SIG-M5 (cell line): ENCODE measurements at regions not wholly inside any gene's neighbourhood (a gene's known extent, or its start where the extent isn't known, plus 50 kb on each side); places are given as distances from the start of the nearest gene placed in this dataset.
"Not testable (repeated sequence)": the region's sequence is repeated elsewhere in the genome, so short reads cannot be mapped to it uniquely, and the experiment has no call there.

ENCODE experiments used
- DNase-seq: peaks from one replicate; lab custom pipeline; 2025; lab: John Stamatoyannopoulos, UW

DNA sequence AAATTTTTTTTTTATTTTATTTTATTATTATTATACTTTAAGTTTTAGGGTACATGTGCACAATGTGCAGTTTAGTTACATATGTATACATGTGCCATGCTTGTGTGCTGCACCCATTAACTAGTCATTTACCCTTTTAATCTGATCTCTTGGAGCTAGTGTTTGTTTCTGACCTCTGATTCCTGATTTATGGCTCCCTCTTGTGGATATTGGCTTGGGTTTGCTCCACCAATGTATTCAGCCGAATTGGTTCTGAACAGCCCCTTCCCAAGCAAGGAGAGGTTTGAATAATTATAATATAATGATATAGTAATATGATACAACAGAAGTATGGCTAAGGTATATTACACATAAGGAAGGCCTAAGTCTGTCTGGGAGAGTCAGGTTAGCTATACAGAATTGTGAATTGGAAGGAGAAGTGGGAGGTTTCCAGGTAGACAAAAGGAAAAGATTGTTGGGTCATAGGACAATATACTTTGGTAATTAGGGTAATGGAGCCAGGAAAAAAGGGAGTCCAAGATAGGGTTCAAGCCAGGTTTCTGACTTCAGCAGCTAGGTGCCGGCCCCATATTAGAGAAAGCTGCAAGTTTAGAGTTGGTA is 53.1 kb upstream of the HMCN1 start:
- no peak for DNase-seq

DNA sequence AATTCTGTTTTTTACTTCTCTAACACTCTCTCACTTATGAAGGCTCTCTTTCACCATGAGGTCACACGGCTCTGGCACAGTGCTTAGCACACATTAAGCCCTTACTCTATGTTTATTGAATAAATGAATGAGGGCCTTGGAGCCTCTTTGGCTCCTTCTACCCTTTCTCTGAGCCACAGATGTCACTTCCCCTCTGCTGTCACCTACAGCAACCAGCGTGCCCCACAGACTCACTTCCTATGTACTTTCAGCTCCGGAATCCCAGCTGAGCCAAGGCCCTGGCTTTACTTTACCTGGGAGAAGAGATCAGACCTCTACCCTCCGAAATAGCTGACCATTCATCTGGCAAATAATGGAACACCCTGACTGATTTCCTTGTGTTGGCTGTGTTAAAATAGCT is 53.7 kb upstream of the HMCN1 start:
- DNase-seq: no peak

DNA sequence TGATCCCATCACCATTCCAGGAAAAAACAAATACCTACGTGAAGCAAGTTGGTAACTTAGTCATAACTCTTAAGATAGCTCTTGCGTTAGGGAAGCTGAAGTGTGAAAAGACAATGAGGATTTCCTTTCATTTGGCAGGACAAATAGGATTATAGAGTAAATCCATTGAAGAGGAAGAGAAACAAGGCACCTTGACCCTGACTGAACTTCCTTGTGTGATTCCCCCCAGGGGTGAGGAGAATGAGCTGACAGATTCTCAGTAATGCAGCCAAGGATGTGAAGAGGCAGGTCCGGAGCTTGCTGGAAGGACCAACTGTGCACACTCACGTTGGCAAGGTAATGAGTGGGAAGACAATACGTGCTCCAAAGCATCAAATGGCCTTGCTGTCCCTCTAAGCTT is 55.0 kb upstream of the HMCN1 start:
- no peak for DNase-seq

DNA sequence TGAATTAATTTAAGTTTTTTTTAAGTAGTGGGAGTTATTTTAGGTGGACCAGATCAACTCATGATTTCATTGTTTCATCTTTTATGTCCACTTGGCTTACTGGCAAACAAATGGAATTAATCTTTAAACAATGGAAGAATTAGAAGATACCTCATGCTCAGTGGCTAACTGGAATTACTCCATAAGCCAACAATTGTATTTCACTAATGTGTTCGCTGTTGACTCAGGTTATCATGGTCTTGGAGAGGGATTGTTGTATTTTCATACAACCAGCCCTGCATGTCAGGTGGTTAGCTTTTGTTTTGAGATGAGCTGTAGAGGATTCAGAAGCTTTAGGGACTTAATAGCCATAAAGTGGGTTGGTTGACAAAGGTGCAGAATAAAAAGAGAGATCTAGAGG is 57.2 kb upstream of the HMCN1 start:
- no peak for DNase-seq

DNA sequence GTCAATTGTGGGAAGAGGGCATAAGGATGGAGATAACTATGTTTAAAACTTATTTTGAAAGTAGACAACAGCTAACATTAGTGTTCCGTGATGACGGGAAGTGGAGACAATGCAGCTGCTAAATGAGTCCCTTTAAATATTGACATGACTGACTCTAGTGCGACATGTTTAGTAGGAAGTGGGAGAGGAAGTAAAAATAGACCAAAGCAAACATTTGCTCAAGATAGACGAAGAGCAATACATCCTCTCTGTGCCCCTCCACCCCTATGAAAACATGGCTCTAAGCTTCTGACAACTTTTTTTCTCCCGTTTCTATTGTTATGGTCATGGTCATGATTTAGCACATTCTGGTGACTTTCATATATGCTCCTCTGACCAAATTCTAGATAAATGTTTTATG is 60.0 kb upstream of the HMCN1 start:
- peak; percentile 50 for DNase-seq

DNA sequence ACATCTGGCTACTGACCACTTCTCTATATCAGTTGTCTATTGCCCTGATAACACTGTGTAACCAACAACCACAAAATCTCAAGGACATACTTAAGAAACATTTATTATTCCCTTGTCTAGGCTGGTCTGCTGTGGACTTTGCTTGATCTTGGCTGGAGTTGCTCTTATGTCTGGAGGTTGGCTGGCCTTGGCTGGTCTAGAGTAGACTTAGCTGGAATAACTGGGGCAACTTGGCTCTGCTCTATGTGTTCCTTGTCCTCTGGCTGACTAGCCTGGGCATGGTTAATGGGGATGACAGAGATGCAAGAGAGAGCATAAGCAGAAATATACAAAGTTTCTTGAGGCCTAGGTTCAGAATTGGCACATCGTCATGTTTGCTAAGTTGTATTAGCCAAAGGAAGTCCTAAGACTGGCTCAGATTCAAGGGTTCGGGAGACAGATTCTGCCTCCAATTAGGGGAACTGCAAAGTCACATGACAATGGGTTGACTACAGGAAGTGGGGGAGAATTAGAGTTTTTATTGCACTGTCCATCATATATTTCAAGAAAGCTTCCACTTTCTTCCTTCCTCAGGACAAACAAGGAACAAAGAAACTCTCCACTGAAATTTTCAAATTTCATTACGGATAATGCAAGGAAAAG is 61.4 kb upstream of the HMCN1 start:
- no peak for DNase-seq

DNA sequence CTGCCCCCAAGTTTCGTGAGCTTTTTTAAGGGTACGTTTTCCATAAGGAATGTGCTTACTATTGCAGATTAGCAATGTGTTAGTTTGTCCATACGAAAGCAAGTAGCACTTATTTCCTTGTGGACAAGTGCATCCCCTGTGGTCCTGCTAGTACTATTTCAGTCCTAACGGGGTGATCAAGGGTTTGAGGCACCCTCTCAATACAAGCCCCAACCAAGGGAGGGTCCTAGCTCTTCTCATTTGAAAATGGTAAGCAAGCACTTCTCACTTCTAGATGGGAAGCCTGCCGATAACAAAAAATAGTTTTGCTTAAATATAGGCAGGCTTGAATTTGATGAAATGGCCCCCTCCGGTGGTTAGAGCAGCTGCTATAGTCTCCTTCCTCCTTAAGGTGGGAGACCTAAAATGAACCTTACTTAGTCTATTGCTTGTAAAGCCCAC is 64.0 kb upstream of the HMCN1 start:
- no peak for DNase-seq

DNA sequence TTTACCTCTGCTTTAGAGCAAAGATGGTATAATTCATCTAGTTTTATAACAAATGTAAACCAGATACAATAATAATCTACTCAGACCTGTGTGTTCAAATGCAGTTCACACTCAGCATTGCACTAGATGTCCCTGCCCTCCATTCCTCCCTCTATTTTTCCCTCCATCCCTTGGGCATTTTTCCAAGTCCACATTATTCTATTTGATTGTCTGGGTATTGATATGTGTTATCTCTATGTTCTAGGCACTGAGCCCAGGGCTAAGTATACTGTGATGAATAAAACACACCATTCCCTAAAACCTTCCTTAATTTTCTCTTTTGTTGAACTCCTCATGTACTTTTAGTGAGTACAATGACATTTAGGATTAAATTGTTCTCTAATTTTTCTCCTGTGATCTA is 66.2 kb upstream of the HMCN1 start:
- DNase-seq: no peak

DNA sequence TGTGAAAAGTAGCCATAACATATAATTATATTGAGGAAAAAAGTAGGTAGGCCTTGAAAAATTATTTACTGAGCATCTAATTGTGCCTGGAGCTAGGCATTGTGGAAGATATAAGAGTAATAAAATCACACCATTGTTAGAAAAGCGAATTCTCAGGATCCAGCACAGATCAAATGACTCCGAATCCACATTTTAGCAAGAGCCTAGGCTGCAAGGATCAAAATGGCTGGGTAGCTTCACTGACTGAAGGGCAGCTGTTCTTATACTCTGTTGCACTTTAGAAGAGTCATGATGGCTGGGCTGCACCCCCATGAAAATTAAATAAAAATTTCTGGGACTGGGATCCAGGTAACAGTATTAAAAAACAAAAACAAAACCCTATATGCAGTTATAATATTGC is 67.6 kb upstream of the HMCN1 start:
- no peak for DNase-seq

DNA sequence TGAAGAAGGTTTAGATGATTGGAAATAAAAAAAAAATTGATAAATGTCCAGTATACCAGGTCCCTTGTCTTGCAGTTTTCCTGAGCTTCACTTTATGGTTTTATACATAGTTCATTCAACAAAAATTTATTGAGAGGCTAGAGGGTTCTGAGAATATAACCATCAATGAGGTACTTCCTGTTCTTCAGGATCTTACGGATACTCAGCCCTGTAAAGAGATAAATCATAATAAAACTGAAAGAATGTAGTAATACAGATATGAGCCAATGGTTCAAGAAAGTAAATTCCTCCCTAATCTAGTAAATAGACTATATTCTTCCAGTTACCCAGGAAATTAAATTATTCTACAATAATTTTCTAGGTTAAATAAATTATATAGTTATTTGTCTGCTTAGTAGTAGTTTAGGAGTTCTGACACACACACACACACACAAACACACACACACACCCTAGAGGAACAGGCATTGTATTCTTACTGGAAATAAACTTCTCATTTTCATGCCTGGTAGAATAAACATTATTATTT is 70.4 kb upstream of the HMCN1 start:
- no peak for DNase-seq

DNA sequence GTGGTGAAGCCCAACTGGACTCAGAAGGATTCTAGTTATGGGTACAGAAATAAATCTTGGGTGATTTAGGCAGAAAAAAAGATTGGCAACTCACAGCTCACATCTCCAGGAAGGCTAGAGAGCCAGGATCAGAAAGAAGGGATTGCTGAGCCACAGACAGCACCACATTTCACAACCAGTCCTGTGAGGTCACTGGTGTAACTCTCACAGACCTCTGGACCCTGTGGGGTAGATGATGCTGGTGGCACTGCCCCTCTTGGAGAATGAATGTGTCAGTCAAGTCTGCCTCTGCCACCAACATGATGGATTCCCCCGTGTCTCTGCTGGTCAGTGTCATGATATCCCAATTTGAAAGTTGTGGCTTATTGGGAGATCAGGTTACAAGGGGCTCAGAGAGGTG is 70.9 kb upstream of the HMCN1 start:
- DNase-seq: no peak

DNA sequence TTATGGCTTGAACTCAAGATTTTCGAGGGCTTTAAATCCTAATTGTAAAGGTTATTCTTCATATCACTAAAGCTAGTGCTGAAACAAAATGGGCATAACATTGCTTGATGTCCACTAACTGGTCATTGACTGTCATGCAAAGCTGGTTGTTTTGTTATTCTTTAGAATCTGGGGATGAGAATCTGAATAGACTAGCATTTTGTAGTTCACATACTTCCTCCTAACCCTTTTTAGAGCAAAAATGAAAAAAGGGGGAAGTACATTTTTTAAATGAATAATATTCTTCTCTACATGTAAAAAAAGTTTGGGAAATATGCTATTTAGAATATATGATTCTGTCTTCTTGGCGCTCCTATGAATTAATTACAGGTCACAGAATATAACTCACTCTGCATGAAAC is 72.2 kb upstream of the HMCN1 start:
- DNase-seq: no peak

DNA sequence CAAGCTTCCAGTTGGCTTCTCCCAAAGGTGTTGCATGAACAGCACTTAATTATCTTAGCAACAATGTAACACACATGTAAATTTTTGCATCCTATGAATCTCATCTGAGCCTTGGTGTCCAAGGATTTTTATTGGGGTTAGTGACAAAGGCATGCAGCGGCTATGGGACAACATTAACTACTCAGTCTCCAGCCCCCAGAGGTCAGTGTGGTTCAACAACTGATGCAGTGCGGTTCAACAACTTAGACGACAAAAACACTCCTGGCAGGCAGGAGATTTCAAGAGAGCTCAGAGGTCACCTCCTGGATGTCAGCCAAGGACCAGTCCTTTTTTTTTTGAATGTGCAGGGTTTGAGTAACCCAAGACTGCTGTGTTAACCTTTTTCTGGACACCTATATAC is 77.5 kb upstream of the HMCN1 start:
- DNase-seq: no peak

DNA sequence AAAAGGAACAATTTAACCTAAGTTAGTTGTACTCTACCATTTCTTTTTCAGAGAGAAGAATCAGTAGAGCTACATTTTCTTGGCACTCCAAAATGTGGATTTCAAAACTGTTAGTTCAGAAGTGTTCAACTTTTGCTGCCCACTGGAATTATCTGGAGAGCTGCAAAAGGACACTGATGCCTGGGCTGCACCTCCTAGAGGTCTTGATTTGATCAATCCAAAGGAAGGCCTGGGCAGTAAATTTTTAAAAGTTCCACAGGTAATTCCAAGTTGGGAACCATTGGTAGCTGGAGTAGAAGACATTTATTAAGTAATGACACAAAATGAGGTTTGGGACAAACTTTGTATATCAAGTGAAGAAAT is 79.3 kb upstream of the HMCN1 start:
- no peak for DNase-seq

DNA sequence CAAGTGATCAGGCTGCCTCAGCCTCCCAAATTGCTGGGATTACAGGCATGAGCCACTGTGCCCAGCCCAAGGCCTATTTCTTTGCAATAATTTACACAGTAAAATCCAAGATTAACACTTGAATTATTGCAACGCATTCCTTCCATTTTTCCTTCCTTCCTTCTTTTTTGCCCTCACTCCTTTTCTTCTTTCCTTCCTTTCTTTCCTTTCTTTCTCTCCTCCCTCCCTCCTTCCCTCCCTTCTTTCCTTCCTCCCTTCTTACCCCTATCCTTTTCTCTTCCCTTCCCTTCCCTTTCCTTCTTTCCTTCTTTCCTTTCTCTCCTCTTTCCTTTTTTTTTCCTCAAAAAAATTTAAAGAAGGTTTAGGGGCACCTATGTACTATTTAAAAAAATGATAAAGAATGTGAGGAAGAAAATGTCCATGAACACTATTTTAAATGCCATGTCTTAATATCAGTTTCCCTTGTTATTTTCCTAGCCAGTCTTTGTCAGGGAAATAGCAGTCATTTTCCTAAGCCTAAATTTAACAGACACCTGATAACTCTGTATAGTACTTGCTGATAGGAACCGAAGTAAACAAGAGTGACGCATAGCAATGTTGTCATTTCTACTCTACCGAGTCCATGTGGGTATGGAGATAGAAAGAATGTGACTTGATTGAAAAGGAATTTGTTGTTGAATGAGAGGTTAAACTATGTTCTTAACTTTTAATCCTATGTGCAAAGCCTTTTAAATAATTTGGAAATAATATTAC is 79.8 kb upstream of the HMCN1 start:
- DNase-seq: no peak

DNA sequence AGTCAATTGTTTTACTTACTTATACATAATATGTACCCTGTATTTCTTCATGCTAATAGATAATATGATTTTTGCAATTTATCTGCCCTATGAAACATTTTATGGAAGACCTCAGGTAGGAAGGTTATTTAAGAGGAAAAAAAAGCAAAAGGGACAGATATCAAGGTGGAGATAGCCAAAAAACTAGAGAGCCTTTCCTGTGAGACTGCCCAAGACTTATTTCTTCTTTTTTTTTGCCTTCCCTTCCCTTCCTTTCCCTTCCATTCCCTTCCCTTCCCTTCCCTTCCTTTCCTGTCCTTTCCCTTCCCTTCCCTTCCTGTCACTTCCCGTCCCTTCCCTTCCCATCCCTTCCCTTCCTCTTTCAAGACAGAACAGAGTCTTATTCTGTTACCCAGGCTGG is 80.6 kb upstream of the HMCN1 start:
- no peak for DNase-seq

DNA sequence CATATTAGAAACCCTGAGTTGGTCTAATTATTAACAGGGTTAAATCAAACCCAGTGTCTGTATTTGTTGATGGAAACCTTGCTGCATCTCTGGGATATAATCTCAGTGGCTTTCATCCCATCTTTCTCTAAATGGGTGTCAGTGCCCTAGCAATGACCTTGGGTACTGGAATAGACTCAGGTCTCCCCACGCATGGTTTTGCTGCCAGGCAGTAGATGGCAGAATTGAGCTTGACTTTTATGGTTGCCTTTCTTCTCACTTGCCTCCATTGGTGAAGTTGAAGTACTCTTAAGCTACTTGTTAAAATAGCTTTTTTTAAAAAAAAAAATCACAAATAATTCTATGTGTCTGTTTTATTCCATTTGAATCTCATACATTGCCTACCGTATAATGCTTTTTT is 81.8 kb upstream of the HMCN1 start:
- no peak for DNase-seq

DNA sequence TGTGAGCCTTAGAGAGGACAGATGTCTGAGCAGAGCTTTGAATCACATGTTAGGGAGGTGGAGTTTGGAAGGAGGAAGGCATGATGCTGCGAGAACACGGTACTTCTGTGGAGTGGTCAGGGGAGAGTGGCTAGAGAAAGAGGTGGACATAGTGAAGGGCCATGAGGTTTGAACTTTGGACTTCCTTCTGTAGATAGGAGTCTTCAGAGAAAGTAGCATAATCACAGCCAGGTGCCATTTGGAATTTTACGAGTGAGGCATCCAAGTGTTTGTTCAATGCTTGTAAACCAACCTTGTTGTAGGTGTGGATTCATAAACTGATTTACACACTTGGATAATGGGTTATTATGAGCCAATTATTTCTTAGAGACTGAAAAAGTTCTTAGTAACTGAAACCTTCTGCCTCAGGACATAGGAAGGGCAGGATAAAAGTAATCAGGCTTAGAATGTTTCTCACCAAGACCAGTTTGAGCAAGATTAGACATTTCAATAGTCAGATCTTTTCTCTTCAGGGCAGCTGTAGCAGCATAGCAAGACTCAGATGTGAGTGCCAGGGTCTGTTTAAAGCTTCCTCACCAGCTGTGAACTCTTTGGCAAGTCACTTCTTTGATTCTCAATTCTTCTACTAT is 83.5 kb upstream of the HMCN1 start:
- DNase-seq: no peak

DNA sequence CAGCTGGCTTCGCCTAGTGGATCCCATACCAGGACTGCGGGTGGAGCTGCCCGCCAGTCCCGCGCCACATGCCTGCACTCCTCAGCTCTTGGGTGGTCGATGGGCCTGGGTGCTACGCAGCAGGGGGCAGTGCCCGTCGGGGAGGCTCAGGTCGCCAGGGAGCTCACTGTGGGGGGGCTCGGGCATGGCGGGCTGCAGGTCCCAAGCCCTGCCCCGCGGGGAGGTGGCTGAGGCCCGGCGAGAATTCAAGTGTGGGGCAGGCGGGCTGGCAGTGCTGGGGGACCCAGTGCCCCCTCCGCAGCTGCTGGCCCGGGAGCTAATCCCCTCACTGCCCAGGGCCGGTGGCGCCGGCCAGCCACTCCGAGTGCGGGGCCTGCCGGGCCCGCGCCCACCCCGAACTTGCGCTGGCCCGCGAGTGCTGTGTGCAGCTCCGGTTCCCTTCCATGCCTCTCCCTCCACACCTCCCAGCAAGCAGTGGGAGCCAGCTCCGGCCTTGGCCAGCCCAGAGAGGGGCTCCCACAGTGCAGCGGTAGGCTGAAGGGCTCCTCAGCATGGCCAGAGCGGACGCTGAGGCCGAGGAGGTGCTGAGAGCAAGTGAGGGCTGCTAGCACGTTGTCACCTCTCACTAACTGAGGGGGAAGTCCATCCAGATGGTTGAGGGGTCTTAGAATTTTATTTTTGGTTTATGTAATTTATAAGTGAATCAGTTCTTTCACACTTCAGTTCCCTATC is 85.2 kb upstream of the HMCN1 start:
- DNase-seq: no peak

DNA sequence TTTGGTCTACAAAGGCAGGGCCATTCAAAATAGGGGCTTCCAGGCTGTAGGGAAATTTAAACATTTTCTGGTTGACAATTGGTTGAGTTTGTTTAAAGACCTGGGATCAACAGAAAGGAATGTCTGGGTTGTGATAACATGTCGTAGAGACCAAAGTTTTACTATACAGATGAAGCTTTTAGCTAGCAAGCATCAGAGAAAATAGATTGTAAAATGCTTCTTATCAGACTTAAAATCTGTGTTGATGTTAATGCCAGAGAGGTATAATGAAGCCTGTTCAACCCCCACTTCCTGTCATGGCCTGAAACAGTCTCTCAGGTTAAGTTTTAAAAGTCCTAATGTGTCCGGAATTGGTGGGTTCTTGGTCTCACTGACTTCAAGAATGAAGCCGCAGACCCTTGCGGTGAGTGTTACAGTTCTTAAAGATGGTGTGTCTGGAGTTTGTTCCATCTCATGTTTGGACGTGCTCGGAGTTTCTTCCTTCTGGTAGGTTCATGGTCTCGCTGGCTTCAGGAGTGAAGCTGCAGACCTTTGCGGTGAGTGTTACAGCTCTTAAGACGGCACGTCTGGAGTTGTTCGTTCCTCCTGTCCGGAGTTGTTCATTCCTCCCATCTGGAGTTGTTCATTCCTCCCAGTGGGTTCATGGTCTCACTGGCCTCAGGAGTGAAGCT is 86.5 kb upstream of the HMCN1 start:
- DNase-seq: not testable (repeated sequence)

DNA sequence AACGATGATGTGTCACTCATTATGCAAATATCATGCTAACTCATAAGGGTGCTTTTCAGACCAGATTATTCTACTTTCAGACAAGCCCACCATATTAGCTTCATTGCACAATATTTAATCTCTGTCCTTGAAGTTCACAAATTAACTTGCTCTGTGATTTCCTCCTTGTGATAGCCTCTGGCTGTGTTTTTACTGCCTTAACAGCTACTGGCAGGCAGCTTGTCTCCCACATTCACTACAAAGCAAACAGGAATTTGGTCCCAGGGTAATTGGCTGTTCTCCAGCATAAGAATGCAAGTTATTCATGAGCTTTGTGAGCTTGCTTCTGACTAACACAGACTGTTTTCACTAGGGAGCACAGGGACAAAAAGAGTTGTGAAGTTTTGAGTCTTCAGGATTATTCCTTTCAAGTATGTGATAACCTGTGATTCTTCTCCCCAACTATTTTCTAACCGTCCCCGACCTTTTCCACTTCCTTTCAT is 87.9 kb upstream of the HMCN1 start:
- DNase-seq: no peak

DNA sequence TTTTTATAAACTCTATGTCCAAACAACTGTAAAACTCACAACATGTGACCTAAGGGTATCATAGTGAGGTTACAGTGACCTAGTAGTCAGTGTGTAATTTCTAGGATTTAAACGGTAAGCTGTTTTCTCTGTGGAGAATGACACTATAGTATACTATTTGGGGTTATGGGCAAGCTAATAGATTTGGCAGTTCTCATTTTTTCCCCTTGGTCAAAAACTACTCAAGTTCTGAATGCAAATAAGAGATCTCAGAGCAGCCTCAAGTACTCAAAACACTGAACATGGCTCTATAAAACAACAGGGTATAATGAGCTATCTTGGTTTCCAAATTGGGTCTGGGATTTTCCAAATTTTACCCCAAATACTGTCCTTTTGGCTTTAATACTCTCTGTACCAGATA is 88.5 kb upstream of the HMCN1 start:
- no peak for DNase-seq
